Nephron progenitor cell (in vitro differentiated cells): ENCODE measurements at regions not wholly inside any gene's neighbourhood (a gene's known extent, or its start where the extent isn't known, plus 50 kb on each side); places are given as distances from the start of the nearest gene placed in this dataset.
A peak's percentile ranks its signal among the peaks of the same experiment; 100 is the strongest.

ENCODE experiments used
- DNase-seq: peaks from one replicate; pipeline ENCODE4 v3.0.0; 2021
- H3K27ac Mint-ChIP-seq: 2 replicates; pipeline ENCODE4 v1.8.0; 2021; ENCODE audit warnings: mild to moderate bottlenecking, moderate library complexity, mixed read lengths
- H3K27me3 Mint-ChIP-seq: 2 replicates; pipeline ENCODE4 v1.8.0; 2021; ENCODE audit warnings: mild to moderate bottlenecking, low read depth, mixed read lengths; ENCODE audit not compliant: poor library complexity
- H3K36me3 Mint-ChIP-seq: 2 replicates; pipeline ENCODE4 v1.8.0; 2021; ENCODE audit warnings: low read depth, mixed read lengths
- H3K4me1 Mint-ChIP-seq: 2 replicates; pipeline ENCODE4 v1.8.0; 2021; ENCODE audit warnings: mixed read lengths
- H3K4me3 Mint-ChIP-seq: 2 replicates; pipeline ENCODE4 v1.8.0; 2021; ENCODE audit warnings: mild to moderate bottlenecking, moderate library complexity, mixed read lengths
- H3K9me3 Mint-ChIP-seq: 2 replicates; pipeline ENCODE4 v1.8.0; 2021; ENCODE audit warnings: mild to moderate bottlenecking, moderate library complexity, mixed read lengths
- TF ChIP-seq, protein P1 (sequence below): fragments of 200-600 bp; sonication (generic); IDR thresholded peaks from 2 replicates; pipeline ENCODE4 v1.5.0; 2021; ENCODE audit warnings: antibody characterized with exemption

GRCh38 chr5:112630246-112631009, 107.3 kb upstream of the APC start:
- TF ChIP-seq, protein P1, sequence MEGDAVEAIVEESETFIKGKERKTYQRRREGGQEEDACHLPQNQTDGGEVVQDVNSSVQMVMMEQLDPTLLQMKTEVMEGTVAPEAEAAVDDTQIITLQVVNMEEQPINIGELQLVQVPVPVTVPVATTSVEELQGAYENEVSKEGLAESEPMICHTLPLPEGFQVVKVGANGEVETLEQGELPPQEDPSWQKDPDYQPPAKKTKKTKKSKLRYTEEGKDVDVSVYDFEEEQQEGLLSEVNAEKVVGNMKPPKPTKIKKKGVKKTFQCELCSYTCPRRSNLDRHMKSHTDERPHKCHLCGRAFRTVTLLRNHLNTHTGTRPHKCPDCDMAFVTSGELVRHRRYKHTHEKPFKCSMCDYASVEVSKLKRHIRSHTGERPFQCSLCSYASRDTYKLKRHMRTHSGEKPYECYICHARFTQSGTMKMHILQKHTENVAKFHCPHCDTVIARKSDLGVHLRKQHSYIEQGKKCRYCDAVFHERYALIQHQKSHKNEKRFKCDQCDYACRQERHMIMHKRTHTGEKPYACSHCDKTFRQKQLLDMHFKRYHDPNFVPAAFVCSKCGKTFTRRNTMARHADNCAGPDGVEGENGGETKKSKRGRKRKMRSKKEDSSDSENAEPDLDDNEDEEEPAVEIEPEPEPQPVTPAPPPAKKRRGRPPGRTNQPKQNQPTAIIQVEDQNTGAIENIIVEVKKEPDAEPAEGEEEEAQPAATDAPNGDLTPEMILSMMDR, result no peak
- no peak overlapping the region for H3K27ac Mint-ChIP-seq
- H3K9me3 Mint-ChIP-seq, result peaks cover 11% of the 10 kb centered on the region
- H3K27me3 Mint-ChIP-seq, result peaks cover 11% of the 10 kb centered on the region
- H3K4me3 Mint-ChIP-seq, result no peak overlapping the region
- DNase-seq, result no peak
- peaks cover 41% of the 10 kb centered on the region for H3K4me1 Mint-ChIP-seq
- no peaks in the 10 kb centered on the region for H3K36me3 Mint-ChIP-seq

- TF ChIP-seq, protein P1, result no peak
- no peak for DNase-seq
- peaks cover 11% of the 10 kb centered on the region for H3K9me3 Mint-ChIP-seq
- H3K27me3 Mint-ChIP-seq, result peaks cover 8% of the 10 kb centered on the region
- no peak overlapping the region for H3K4me3 Mint-ChIP-seq
- no peak overlapping the region for H3K27ac Mint-ChIP-seq
- H3K4me1 Mint-ChIP-seq, result peaks cover 19% of the 10 kb centered on the region
- no peaks in the 10 kb centered on the region for H3K36me3 Mint-ChIP-seq
Observed at GRCh38 chr5:112634166-112634565, 103.5 kb upstream of the APC start.

GRCh38 chr5:112634796-112635195, 102.9 kb upstream of the APC start:
- DNase-seq, result no peak
- TF ChIP-seq, protein P1, result no peak

DNA sequence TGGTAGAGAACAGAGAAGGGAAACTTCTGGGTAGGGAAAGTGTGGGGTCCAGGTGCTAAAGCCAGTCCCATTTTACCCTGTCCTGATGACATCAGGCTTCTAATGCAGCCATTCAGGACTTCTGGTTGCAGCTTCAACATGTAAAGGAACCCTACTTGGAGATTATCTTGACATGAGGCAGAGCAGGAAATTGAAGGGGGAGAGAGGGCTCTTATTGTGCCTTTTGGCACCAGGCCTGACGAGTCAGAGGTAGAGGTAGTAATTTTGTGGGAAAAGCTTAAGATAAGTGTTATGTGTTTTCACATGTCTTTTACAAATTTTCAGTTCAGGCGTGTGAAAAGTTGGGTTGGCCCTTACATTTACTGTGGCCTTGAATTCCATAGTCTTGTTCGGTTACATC, 102.4 kb upstream of the APC start:
- peaks cover 12% of the 10 kb centered on the region for H3K4me1 Mint-ChIP-seq
- DNase-seq, result no peak
- H3K27me3 Mint-ChIP-seq, result peaks cover 5% of the 10 kb centered on the region
- peaks cover 11% of the 10 kb centered on the region for H3K9me3 Mint-ChIP-seq
- TF ChIP-seq, protein P1, result no peak
- no peak overlapping the region for H3K4me3 Mint-ChIP-seq
- no peaks in the 10 kb centered on the region for H3K36me3 Mint-ChIP-seq
- peak overlapping the region; percentile 29 for H3K27ac Mint-ChIP-seq

More at GRCh38 chr5:112634796-112635195, 102.9 kb upstream of the APC start:
- H3K9me3 Mint-ChIP-seq, result peaks cover 11% of the 10 kb centered on the region
- no peaks in the 10 kb centered on the region for H3K36me3 Mint-ChIP-seq
- peak overlapping the region; percentile 29 for H3K27ac Mint-ChIP-seq
- no peak overlapping the region for H3K4me3 Mint-ChIP-seq
- H3K4me1 Mint-ChIP-seq, result peaks cover 14% of the 10 kb centered on the region
- peaks cover 5% of the 10 kb centered on the region for H3K27me3 Mint-ChIP-seq

DNA sequence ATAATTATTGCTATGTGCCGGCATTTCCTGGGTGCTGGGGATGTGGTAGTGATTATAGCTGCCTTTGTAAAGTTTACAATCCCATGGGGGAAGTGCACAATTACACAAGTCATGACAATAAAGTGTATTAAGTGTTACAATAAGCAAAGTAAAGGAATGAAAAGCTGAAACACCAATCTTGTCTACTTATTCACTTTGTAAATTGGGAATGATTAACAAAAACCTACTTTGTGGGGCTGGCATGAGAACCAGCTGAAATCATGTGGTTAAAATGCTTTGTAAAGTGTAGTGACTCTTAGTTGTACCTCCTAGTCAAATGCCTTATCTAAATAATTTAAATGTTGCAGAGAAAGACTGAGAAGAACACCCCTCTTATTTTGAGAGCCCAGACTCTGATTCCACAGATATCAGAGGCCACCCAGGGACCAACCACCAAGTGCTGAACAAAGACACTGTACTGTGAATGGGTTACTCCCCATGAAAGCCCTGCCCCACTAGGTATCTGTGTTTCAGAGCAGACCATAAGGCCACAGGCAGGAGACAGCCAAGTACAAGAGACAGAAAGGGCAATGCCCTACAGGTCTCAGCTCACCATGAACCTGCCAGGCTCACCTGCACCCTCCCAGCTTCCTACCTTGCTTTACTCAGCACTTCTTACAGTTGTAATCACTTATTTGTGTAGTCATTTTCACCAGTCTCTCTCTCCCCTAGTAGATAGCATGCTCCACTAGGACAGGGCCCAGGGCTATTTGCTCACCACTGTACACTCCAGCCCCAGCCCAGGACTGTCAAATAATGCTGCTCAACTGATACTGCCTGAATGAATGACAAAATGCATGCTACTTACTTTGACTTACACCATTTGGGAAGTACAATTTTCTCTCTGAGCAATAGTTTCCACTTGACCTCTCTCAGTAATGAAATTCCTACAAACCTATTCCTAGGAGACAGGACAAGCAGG, 101.6 kb upstream of the APC start:
- Mint-ChIP-seq H3K36me3 (no peaks in the 10 kb centered on the region), H3K9me3 (peaks cover 9% of the 10 kb centered on the region), H3K4me1 (peaks cover 17% of the 10 kb centered on the region), H3K4me3 (no peak overlapping the region), H3K27me3 (peaks cover 3% of the 10 kb centered on the region), H3K27ac (no peak overlapping the region)
- no peak for DNase-seq
- TF ChIP-seq, protein P1, result no peak
